CD4-positive, alpha-beta T cell (primary cell): ENCODE measurements at regions not wholly inside any gene's neighbourhood (a gene's known extent, or its start where the extent isn't known, plus 50 kb on each side); places are given as distances from the start of the nearest gene placed in this dataset.

Source experiments
- ATAC-seq: fragments of 200-7000 bp; cut with Tn5 transposase; one replicate; pipeline ENCODE4 v1.10.0; 2022; ENCODE audit warnings: mild to moderate bottlenecking; ENCODE audit not compliant: poor library complexity
- CTCF ChIA-PET: fragments of 350-600 bp; sonication (Branson Sonifier 250); formaldehyde crosslinking; loops from one replicate; lab custom pipeline; 2021; ENCODE audit warnings: antibody characterized with exemption, inconsistent platforms; lab: Charles Lee
- POLR2A ChIA-PET: fragments of 350-600 bp; sonication (Branson Sonifier 250); formaldehyde crosslinking; loops from one replicate; lab custom pipeline; 2021; ENCODE audit warnings: antibody characterized with exemption, inconsistent platforms; lab: Charles Lee
- DNase-seq, 14 experiments: peaks; one replicate each; pipeline ENCODE4 v3.0.0-alpha.2; 2013 to 2020; ENCODE audit warnings: mixed read lengths in 2 of 14
- H3K27ac ChIP-seq, 2 donors: one replicate each; pipeline versions ENCODE4 v1.5.1 to v1.7.0; 2013; ENCODE audit warnings: low read length in 2 of 2, low read depth in 1 of 2, mild to moderate bottlenecking in 1 of 2
- H3K27me3 ChIP-seq, 2 experiments: 1 replicate in 1 of 2; 2 replicates in 1 of 2; pipeline versions ENCODE4 v1.6.1 to v1.7.0; 2013; ENCODE audit warnings: low read length in 2 of 2, control low read depth in 1 of 2, mild to moderate bottlenecking in 1 of 2, moderate library complexity in 1 of 2; ENCODE audit not compliant: insufficient read depth in 2 of 2, control insufficient read depth in 1 of 2
- H3K36me3 ChIP-seq: one replicate; pipeline ENCODE4 v1.6.1; 2013; ENCODE audit warnings: low read length, control low read depth; ENCODE audit not compliant: insufficient read depth
- H3K4me1 ChIP-seq: one replicate; pipeline ENCODE4 v1.6.1; 2013; ENCODE audit warnings: low read length, control low read depth; ENCODE audit not compliant: insufficient read depth
- H3K4me3 ChIP-seq: one replicate; pipeline ENCODE4 v1.5.1; 2013; ENCODE audit warnings: mild to moderate bottlenecking, low read length, moderate library complexity
- H3K9me3 ChIP-seq, 2 experiments: 1 replicate in 1 of 2; 2 replicates in 1 of 2; pipeline versions ENCODE4 v1.6.1 to v1.7.0; 2013; ENCODE audit warnings: low read length in 2 of 2, mild to moderate bottlenecking in 2 of 2, control low read depth in 1 of 2, moderate library complexity in 1 of 2; ENCODE audit not compliant: control insufficient read depth in 1 of 2, insufficient read depth in 1 of 2
- H3K27ac Mint-ChIP-seq: one replicate; pipeline ENCODE4 v1.8.0; 2020; ENCODE audit warnings: mixed read lengths
- H3K27me3 Mint-ChIP-seq: one replicate; pipeline ENCODE4 v1.8.0; 2021; ENCODE audit warnings: mixed read lengths
- H3K36me3 Mint-ChIP-seq: one replicate; pipeline ENCODE4 v1.8.0; 2021; ENCODE audit warnings: low read depth, mixed read lengths
- H3K4me1 Mint-ChIP-seq: one replicate; pipeline ENCODE4 v1.8.0; 2021; ENCODE audit warnings: low read depth, mixed read lengths
- H3K4me3 Mint-ChIP-seq: one replicate; pipeline ENCODE4 v1.8.0; 2020; ENCODE audit warnings: mild to moderate bottlenecking, mixed read lengths
- H3K9me3 Mint-ChIP-seq: one replicate; pipeline ENCODE4 v1.8.0; 2020; ENCODE audit warnings: mixed read lengths
- intact Hi-C, 2 experiments: fragments of 100-400 bp; cut with DNase I in 1 of 2; cut with micrococcal nuclease in 1 of 2; formaldehyde crosslinking; loops; one replicate each; pipeline versions ENCODE4 v1.15.1 to v1.9.0; 2023 to 2025; cut with DNase I, micrococcal nuclease
- TF ChIP-seq, protein P1 (sequence below): fragments of 200-600 bp; IDR thresholded peaks from one replicate; pipeline ENCODE4 v1.8.0; 2022; ENCODE audit warnings: antibody characterized with exemption, mild to moderate bottlenecking

GRCh38 chr4:149932188-149932587, 116.5 kb upstream of the IQCM start:
- Histone ChIP-seq H3K27ac (no peak overlapping the region), H3K4me1 (no peaks in the 10 kb centered on the region), H3K4me3 (no peak overlapping the region), H3K27me3 (no peaks in the 10 kb centered on the region), H3K36me3 (no peaks in the 10 kb centered on the region), H3K9me3 (no peaks in the 10 kb centered on the region)
- Mint-ChIP-seq H3K36me3 (no peaks in the 10 kb centered on the region), H3K9me3 (no peaks in the 10 kb centered on the region), H3K27ac (no peak overlapping the region), H3K27me3 (peaks cover 7% of the 10 kb centered on the region), H3K4me3 (no peak overlapping the region), H3K4me1 (no peaks in the 10 kb centered on the region)
- CTCF ChIA-PET, result no interaction called here
- intact Hi-C loops, result no loop called here
- TF ChIP-seq, protein P1, sequence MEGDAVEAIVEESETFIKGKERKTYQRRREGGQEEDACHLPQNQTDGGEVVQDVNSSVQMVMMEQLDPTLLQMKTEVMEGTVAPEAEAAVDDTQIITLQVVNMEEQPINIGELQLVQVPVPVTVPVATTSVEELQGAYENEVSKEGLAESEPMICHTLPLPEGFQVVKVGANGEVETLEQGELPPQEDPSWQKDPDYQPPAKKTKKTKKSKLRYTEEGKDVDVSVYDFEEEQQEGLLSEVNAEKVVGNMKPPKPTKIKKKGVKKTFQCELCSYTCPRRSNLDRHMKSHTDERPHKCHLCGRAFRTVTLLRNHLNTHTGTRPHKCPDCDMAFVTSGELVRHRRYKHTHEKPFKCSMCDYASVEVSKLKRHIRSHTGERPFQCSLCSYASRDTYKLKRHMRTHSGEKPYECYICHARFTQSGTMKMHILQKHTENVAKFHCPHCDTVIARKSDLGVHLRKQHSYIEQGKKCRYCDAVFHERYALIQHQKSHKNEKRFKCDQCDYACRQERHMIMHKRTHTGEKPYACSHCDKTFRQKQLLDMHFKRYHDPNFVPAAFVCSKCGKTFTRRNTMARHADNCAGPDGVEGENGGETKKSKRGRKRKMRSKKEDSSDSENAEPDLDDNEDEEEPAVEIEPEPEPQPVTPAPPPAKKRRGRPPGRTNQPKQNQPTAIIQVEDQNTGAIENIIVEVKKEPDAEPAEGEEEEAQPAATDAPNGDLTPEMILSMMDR, result no peak
- POLR2A ChIA-PET, result no interaction called here
- ATAC-seq (no peak), DNase-seq (no peak)

DNA sequence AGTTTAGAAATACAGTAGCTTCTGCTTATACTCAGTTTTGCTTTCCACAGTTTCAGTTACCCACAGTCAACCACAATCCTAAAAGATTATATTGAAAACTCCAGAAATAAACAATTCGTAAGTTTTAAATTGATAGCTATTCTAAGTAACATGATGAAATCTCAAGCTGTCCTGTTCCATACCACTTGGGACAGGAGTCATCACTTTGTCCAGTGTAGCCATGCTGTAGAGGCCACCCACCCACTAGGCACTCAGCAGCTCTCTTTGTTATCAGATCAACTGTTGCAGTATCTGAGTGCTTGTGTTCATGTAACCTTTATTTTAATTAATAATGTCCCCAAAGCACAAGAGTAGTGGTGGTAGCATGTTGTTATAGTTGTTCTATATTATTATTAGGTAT, 117.5 kb upstream of the IQCM start:
- Histone ChIP-seq H3K27ac (no peak overlapping the region), H3K36me3 (no peaks in the 10 kb centered on the region), H3K4me1 (no peaks in the 10 kb centered on the region), H3K27me3 (no peaks in the 10 kb centered on the region), H3K9me3 (peaks cover 0 to 4% of the 10 kb centered on the region in 2 experiments), H3K4me3 (no peak overlapping the region)
- Mint-ChIP-seq H3K4me1 (no peaks in the 10 kb centered on the region), H3K27me3 (peaks cover 7% of the 10 kb centered on the region), H3K4me3 (no peak overlapping the region), H3K27ac (no peak overlapping the region), H3K36me3 (no peaks in the 10 kb centered on the region), H3K9me3 (peaks cover 1% of the 10 kb centered on the region)
- DNase-seq, result no peak
- ChIA-PET CTCF (no interaction called here), POLR2A (no interaction called here)
- ATAC-seq, result no peak
- TF ChIP-seq, protein P1, result no peak
- intact Hi-C loops, result no loop called here

DNA sequence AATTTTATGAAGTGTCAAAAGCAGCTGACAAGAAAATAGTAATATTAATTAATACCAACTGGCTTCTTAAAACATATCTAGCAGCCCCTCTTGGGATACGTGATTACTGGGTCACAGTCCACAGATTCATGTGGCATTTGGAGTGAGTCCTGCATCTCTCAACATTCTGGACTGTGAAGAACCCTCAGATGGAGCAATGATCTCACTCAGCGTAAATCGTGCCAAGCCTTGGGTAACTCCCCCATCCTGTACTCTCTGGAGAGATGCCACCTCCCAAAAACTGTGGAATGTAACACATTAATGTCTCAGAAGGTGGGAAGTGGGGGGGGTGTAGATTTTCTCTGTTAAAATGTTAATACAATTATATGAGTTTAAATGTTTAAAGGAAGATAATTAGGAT, 118.2 kb upstream of the IQCM start:
- no peaks in the 10 kb centered on the region for H3K36me3 ChIP-seq

More for the DNA sequence above, 118.2 kb upstream of the IQCM start:
- no peak overlapping the region for H3K27ac Mint-ChIP-seq
- H3K4me1 Mint-ChIP-seq, result no peaks in the 10 kb centered on the region
- H3K36me3 Mint-ChIP-seq, result no peaks in the 10 kb centered on the region
- CTCF ChIA-PET, result no interaction called here
- no peak for ATAC-seq
- TF ChIP-seq, protein P1, result no peak
- peaks cover 0 to 4% of the 10 kb centered on the region in 2 experiments for H3K9me3 ChIP-seq
- H3K27me3 ChIP-seq, result no peaks in the 10 kb centered on the region
- peaks cover 7% of the 10 kb centered on the region for H3K27me3 Mint-ChIP-seq
- H3K9me3 Mint-ChIP-seq, result peaks cover 4% of the 10 kb centered on the region
- POLR2A ChIA-PET, result no interaction called here
- H3K4me1 ChIP-seq, result no peaks in the 10 kb centered on the region
- H3K27ac ChIP-seq, result no peak overlapping the region
- DNase-seq, result no peak
- intact Hi-C loops, result no loop called here
- H3K4me3 ChIP-seq, result no peak overlapping the region
- no peak overlapping the region for H3K4me3 Mint-ChIP-seq
